GM23248 (cell line): ENCODE measurements at regions not wholly inside any gene's neighbourhood (a gene's known extent, or its start where the extent isn't known, plus 50 kb on each side); places are given as distances from the start of the nearest gene placed in this dataset.

Experiments
- DNase-seq: peaks from one replicate; pipeline ENCODE4 v3.0.0-alpha.2; 2015
- H2AFZ ChIP-seq: fragments of 200-600 bp; sonication (generic); 2 replicates; pipeline ENCODE4 v1.6.1; 2016; ENCODE audit warnings: antibody characterized with exemption
- H3F3A ChIP-seq: fragments of 200-600 bp; sonication (generic); 2 replicates; pipeline ENCODE4 v1.6.1; 2016; ENCODE audit warnings: mild to moderate bottlenecking, antibody characterized with exemption, mixed run types; ENCODE audit not compliant: insufficient read depth
- H3K27ac ChIP-seq: fragments of 200-600 bp; sonication (generic); 2 replicates; pipeline ENCODE4 v1.5.1; 2016; ENCODE audit warnings: mild to moderate bottlenecking
- H3K27me3 ChIP-seq: fragments of 200-600 bp; sonication (generic); replicated peaks from 2 replicates; pipeline ENCODE4 v1.6.1; 2016; ENCODE audit warnings: mild to moderate bottlenecking; ENCODE audit not compliant: insufficient read depth
- H3K36me3 ChIP-seq: fragments of 200-600 bp; sonication (generic); 2 replicates; pipeline ENCODE4 v1.6.1; 2016; ENCODE audit warnings: low read depth, mild to moderate bottlenecking
- H3K4me1 ChIP-seq: fragments of 200-600 bp; sonication (generic); 2 replicates; pipeline ENCODE4 v1.6.1; 2016; ENCODE audit warnings: mild to moderate bottlenecking; ENCODE audit not compliant: insufficient read depth
- H3K4me2 ChIP-seq: fragments of 200-600 bp; sonication (generic); one replicate; pipeline ENCODE4 v1.6.1; 2016; ENCODE audit warnings: mild to moderate bottlenecking; ENCODE audit not compliant: unreplicated experiment
- H3K4me3 ChIP-seq: fragments of 200-600 bp; sonication (generic); 2 replicates; pipeline ENCODE4 v1.5.1; 2016; ENCODE audit warnings: mild to moderate bottlenecking
- H3K79me2 ChIP-seq: fragments of 200-600 bp; sonication (generic); 2 replicates; pipeline ENCODE4 v1.6.1; 2016; ENCODE audit warnings: mild to moderate bottlenecking; ENCODE audit not compliant: insufficient read depth
- H3K9ac ChIP-seq: fragments of 200-600 bp; sonication (generic); 2 replicates; pipeline ENCODE4 v1.6.1; 2016; ENCODE audit warnings: mild to moderate bottlenecking
- H3K9me2 ChIP-seq: fragments of 200-600 bp; sonication (generic); 2 replicates; pipeline ENCODE4 v1.6.1; 2016; ENCODE audit warnings: mixed run types, mild to moderate bottlenecking, moderate library complexity; ENCODE audit not compliant: insufficient read depth
- H3K9me3 ChIP-seq: fragments of 200-600 bp; sonication (generic); one replicate; pipeline ENCODE4 v1.6.1; 2017; ENCODE audit warnings: low read depth
- H4K20me1 ChIP-seq: fragments of 200-600 bp; sonication (generic); 2 replicates; pipeline ENCODE4 v1.6.0; 2016; ENCODE audit not compliant: insufficient read depth
- EZH2 ChIP-seq: fragments of 200-600 bp; sonication (generic); IDR thresholded peaks from 2 replicates; pipeline ENCODE4 v1.6.1; 2018; ENCODE audit warnings: antibody characterized with exemption, mild to moderate bottlenecking; ENCODE audit not compliant: insufficient read depth, poor library complexity, severe bottlenecking
- EZH2phosphoT487 ChIP-seq: fragments of 200-600 bp; sonication (generic); IDR thresholded peaks from 2 replicates; pipeline ENCODE4 v1.6.1; 2018; ENCODE audit warnings: antibody characterized with exemption, moderate library complexity, mild to moderate bottlenecking, low read depth; ENCODE audit not compliant: insufficient read depth
- WGBS, 2 experiments: methylation state at CpG; one replicate each; pipeline ENCODE4 v1.1.6; 2015 to 2017; ENCODE audit warnings: low lambda C conversion rate in 2 of 2, low coverage in 1 of 2; ENCODE audit errors: missing lambda C conversion rate in 2 of 2; 5-methylcytosine and 5-hydroxymethylcytosine counted together
- in situ Hi-C: fragments of 300-500 bp; cut with MboI; formaldehyde crosslinking; loops from 2 replicates; pipeline ENCODE4 v1.15.0; 2020

- H2AFZ ChIP-seq: no peak overlapping the region
- H3K9me2 ChIP-seq: no peaks in the 10 kb centered on the region
- no peak overlapping the region for H3K27ac ChIP-seq
- no peak for DNase-seq
- no peaks in the 10 kb centered on the region for H3K79me2 ChIP-seq
- H3K27me3 ChIP-seq: no peaks in the 10 kb centered on the region
- TF ChIP-seq EZH2: no peak
- no peak for TF ChIP-seq EZH2phosphoT487
- no peak overlapping the region for H3K9ac ChIP-seq
- no peak overlapping the region for H3K4me2 ChIP-seq
- no peaks in the 10 kb centered on the region for H4K20me1 ChIP-seq
- H3K4me1 ChIP-seq: peaks cover 8% of the 10 kb centered on the region; the same call in 1 of the 2 replicates
- H3K9me3 ChIP-seq: no peaks in the 10 kb centered on the region
- no peaks in the 10 kb centered on the region for H3K36me3 ChIP-seq
- H3F3A ChIP-seq: no peaks in the 10 kb centered on the region
- in situ Hi-C loops: no loop called here
- H3K4me3 ChIP-seq: no peak overlapping the region
Measured at GRCh38 chr3:152635389-152635788, 199.5 kb upstream of the P2RY1 start.

GRCh38 chr3:152636651-152637050 is 198.3 kb upstream of the P2RY1 start:
- Histone ChIP-seq H3K79me2 (no peaks in the 10 kb centered on the region), H2AFZ (no peak overlapping the region), H3K36me3 (no peaks in the 10 kb centered on the region), H3K27me3 (no peaks in the 10 kb centered on the region), H3K9me2 (no peaks in the 10 kb centered on the region), H3K9ac (no peak overlapping the region), H3F3A (no peaks in the 10 kb centered on the region), H4K20me1 (no peaks in the 10 kb centered on the region), H3K9me3 (no peaks in the 10 kb centered on the region), H3K4me2 (no peak overlapping the region), H3K4me1 (peaks cover 8% of the 10 kb centered on the region; the same call in 1 of the 2 replicates), H3K4me3 (no peak overlapping the region), H3K27ac (no peak overlapping the region)
- DNase-seq: no peak
- in situ Hi-C loops: no loop called here
- 83 to 85% methylated on average over 4 of the region's 4 CpGs for WGBS, 2 experiments
- TF ChIP-seq EZH2phosphoT487 (no peak), EZH2 (no peak)

- no peaks in the 10 kb centered on the region for H3K9me3 ChIP-seq
- no peaks in the 10 kb centered on the region for H3F3A ChIP-seq
- peaks cover 8% of the 10 kb centered on the region; the same call in 1 of the 2 replicates for H3K4me1 ChIP-seq
- no peak overlapping the region for H3K27ac ChIP-seq
- H3K9me2 ChIP-seq: no peaks in the 10 kb centered on the region
- 95 to 97% methylated on average over 4 of the region's 4 CpGs for WGBS, 2 experiments
- no peak overlapping the region for H3K9ac ChIP-seq
- H3K4me2 ChIP-seq: no peak overlapping the region
- H3K4me3 ChIP-seq: no peak overlapping the region
- no peaks in the 10 kb centered on the region for H3K27me3 ChIP-seq
- in situ Hi-C loops: no loop called here
- H2AFZ ChIP-seq: no peak overlapping the region
- no peaks in the 10 kb centered on the region for H3K36me3 ChIP-seq
- H3K79me2 ChIP-seq: no peaks in the 10 kb centered on the region
- no peak for DNase-seq
- no peaks in the 10 kb centered on the region for H4K20me1 ChIP-seq
- TF ChIP-seq EZH2 (no peak), EZH2phosphoT487 (no peak)
Measured at GRCh38 chr3:152638214-152638613, 196.7 kb upstream of the P2RY1 start.

GRCh38 chr3:152638707-152639450 is 196.1 kb upstream of the P2RY1 start:
- no peak overlapping the region for H3K27ac ChIP-seq
- H3K9me3 ChIP-seq: no peaks in the 10 kb centered on the region
- DNase-seq: peak; percentile 68
- H3F3A ChIP-seq: no peaks in the 10 kb centered on the region
- 21 to 27% methylated on average over 8 of the region's 8 CpGs for WGBS, 2 experiments
- in situ Hi-C loops: no loop called here
- no peaks in the 10 kb centered on the region for H4K20me1 ChIP-seq
- no peaks in the 10 kb centered on the region for H3K9me2 ChIP-seq
- no peak overlapping the region for H3K4me3 ChIP-seq
- no peak overlapping the region for H3K9ac ChIP-seq
- H3K79me2 ChIP-seq: no peaks in the 10 kb centered on the region
- H3K4me1 ChIP-seq: peaks cover 8% of the 10 kb centered on the region; the same call in 1 of the 2 replicates
- H3K36me3 ChIP-seq: no peaks in the 10 kb centered on the region
- peak overlapping the region; percentile 35 for H3K4me2 ChIP-seq
- no peak for TF ChIP-seq EZH2phosphoT487
- TF ChIP-seq EZH2: no peak
- H2AFZ ChIP-seq: 0 out of 2 replicates have a peak overlapping the region, but pooled peaks have one; percentile 30
- no peaks in the 10 kb centered on the region for H3K27me3 ChIP-seq

GRCh38 chr3:152641198-152641597 is 193.7 kb upstream of the P2RY1 start:
- WGBS, 2 experiments: 95 to 100% methylated on average over 1 of the region's 1 CpG
- Histone ChIP-seq H3K4me2 (no peak overlapping the region), H3K4me3 (no peak overlapping the region), H3K27ac (no peak overlapping the region), H2AFZ (no peak overlapping the region), H3K4me1 (peaks cover 8% of the 10 kb centered on the region; the same call in 1 of the 2 replicates), H3F3A (no peaks in the 10 kb centered on the region), H4K20me1 (no peaks in the 10 kb centered on the region), H3K27me3 (no peaks in the 10 kb centered on the region), H3K9ac (no peak overlapping the region), H3K79me2 (no peaks in the 10 kb centered on the region), H3K36me3 (no peaks in the 10 kb centered on the region), H3K9me2 (no peaks in the 10 kb centered on the region), H3K9me3 (no peaks in the 10 kb centered on the region)
- TF ChIP-seq EZH2phosphoT487: no peak
- no peak for TF ChIP-seq EZH2
- DNase-seq: no peak
- in situ Hi-C loops: no loop called here
